Vagina (tissue), 2 donors: ENCODE measurements at regions not wholly inside any gene's neighbourhood (a gene's known extent, or its start where the extent isn't known, plus 50 kb on each side); places are given as distances from the start of the nearest gene placed in this dataset.
"Not testable (repeated sequence)": the region's sequence is repeated elsewhere in the genome, so short reads cannot be mapped to it uniquely, and the experiment has no call there.

ENCODE experiments used
- POLR2A ChIP-seq, 2 donors: fragments of 450-650 bp; IDR thresholded peaks; one replicate each; pipeline ENCODE4 v1.6.1; 2017; ENCODE audit warnings: antibody characterized with exemption in 2 of 2, mild to moderate bottlenecking in 2 of 2, moderate library complexity in 2 of 2
- POLR2AphosphoS5 ChIP-seq, 2 donors: sonication (generic); formaldehyde crosslinking; IDR thresholded peaks; one replicate each; pipeline ENCODE4 v1.9.0; 2017; ENCODE audit warnings: antibody characterized with exemption in 2 of 2, mild to moderate bottlenecking in 2 of 2, low read depth in 1 of 2; ENCODE audit not compliant: insufficient read depth in 1 of 2
- TF ChIP-seq, protein P1 (sequence below), 3 experiments: fragments of 450-650 bp in 2 of 3; fragments of 200-600 bp in 1 of 3; sonication (generic) in 1 of 3; IDR thresholded peaks; one replicate each; pipeline ENCODE4 v1.5.1; 2017 to 2019; ENCODE audit warnings: antibody characterized with exemption in 3 of 3, mild to moderate bottlenecking in 2 of 3, moderate library complexity in 2 of 3

DNA sequence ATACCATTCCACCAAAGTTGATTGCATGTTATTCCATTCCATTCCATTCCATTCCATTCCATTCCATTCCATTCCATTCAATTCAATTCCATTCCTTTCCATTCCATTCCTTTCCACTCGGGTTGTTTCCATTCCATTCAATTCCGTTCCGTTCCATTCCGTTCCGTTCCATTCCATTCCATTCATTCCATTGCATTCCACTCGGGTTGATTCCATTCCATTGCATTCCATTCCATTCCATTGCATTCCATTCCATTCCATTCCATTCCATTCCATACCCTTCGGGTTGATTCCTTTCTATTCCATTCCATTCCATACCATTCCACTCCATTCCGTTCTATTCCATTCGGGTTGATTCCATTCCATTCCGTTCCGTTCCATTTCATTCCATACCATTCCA lies 166.9 kb downstream of the CWH43 start:
- TF ChIP-seq, protein P1, sequence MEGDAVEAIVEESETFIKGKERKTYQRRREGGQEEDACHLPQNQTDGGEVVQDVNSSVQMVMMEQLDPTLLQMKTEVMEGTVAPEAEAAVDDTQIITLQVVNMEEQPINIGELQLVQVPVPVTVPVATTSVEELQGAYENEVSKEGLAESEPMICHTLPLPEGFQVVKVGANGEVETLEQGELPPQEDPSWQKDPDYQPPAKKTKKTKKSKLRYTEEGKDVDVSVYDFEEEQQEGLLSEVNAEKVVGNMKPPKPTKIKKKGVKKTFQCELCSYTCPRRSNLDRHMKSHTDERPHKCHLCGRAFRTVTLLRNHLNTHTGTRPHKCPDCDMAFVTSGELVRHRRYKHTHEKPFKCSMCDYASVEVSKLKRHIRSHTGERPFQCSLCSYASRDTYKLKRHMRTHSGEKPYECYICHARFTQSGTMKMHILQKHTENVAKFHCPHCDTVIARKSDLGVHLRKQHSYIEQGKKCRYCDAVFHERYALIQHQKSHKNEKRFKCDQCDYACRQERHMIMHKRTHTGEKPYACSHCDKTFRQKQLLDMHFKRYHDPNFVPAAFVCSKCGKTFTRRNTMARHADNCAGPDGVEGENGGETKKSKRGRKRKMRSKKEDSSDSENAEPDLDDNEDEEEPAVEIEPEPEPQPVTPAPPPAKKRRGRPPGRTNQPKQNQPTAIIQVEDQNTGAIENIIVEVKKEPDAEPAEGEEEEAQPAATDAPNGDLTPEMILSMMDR (IDR thresholded peaks at IDR 0.05), result not testable (repeated sequence)
- not testable (repeated sequence) for TF ChIP-seq POLR2A (IDR thresholded peaks at IDR 0.05); POLR2AphosphoS5 (IDR thresholded peaks at IDR 0.05; ENCODE audit: insufficient read depth in 1 of 2, low read depth in 1 of 2)
